Ishikawa (cell line): ENCODE measurements at regions not wholly inside any gene's neighbourhood (a gene's known extent, or its start where the extent isn't known, plus 50 kb on each side); places are given as distances from the start of the nearest gene placed in this dataset.

ENCODE experiments used
- CEBPB ChIP-seq: IDR thresholded peaks from 2 replicates; pipeline ENCODE4 v1.6.1; 2012
- CREB1 ChIP-seq: IDR thresholded peaks from 2 replicates; pipeline ENCODE4 v1.6.1; 2012; ENCODE audit warnings: low read depth
- EGR1 ChIP-seq: IDR thresholded peaks from 2 replicates; pipeline ENCODE4 v1.6.1; 2012
- EP300 ChIP-seq: IDR thresholded peaks from 2 replicates; pipeline ENCODE4 v1.6.1; 2012; ENCODE audit warnings: borderline replicate concordance
- FOXM1 ChIP-seq: IDR thresholded peaks from 2 replicates; pipeline ENCODE4 v1.6.1; 2012; ENCODE audit warnings: low read depth, borderline replicate concordance
- MAX ChIP-seq: IDR thresholded peaks from 2 replicates; pipeline ENCODE4 v1.6.1; 2012
- NFIC ChIP-seq: IDR thresholded peaks from 2 replicates; pipeline ENCODE4 v1.6.1; 2012
- RAD21 ChIP-seq: IDR thresholded peaks from 2 replicates; pipeline ENCODE4 v1.6.1; 2012; ENCODE audit warnings: low read depth
- TAF1 ChIP-seq: IDR thresholded peaks from 2 replicates; pipeline ENCODE4 v1.6.1; 2012; ENCODE audit warnings: low read depth, mild to moderate bottlenecking
- TCF12 ChIP-seq: IDR thresholded peaks from 2 replicates; pipeline ENCODE4 v1.6.1; 2012; ENCODE audit warnings: low read depth
- TEAD4 ChIP-seq: IDR thresholded peaks from 2 replicates; pipeline ENCODE4 v1.6.1; 2012
- YY1 ChIP-seq: IDR thresholded peaks from 2 replicates; pipeline ENCODE4 v1.6.1; 2012; ENCODE audit warnings: low read depth
- ZBTB7A ChIP-seq: IDR thresholded peaks from 2 replicates; pipeline ENCODE4 v1.6.1; 2012; ENCODE audit warnings: low read depth
- TF ChIP-seq, protein P1 (sequence below): IDR thresholded peaks from 2 replicates; pipeline ENCODE4 v1.6.1; 2012
- TF ChIP-seq, protein P2 (sequence below): IDR thresholded peaks from 2 replicates; pipeline ENCODE4 v1.6.1; 2012; ENCODE audit warnings: low read depth, mild to moderate bottlenecking

DNA sequence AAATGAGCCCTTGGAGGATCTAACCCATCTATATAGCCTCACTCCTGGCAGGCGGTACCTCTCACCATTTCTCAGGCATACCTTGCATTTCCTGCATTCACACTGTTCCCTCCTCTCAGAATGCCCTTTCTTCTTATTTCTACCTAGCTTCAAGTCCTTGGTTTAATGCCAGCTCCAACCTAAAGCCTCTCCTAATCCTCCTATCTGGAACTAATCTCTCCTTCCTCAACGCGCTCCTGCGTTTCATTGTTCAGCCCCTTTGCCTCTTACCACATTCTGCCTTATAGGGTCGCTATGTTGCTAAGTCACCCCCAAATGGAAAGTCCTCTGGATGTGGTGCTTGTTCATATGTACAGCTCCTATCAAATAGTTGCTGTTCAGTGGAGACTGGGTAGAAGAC, 288.5 kb upstream of the TUT7 start:
- TF ChIP-seq, protein P1, sequence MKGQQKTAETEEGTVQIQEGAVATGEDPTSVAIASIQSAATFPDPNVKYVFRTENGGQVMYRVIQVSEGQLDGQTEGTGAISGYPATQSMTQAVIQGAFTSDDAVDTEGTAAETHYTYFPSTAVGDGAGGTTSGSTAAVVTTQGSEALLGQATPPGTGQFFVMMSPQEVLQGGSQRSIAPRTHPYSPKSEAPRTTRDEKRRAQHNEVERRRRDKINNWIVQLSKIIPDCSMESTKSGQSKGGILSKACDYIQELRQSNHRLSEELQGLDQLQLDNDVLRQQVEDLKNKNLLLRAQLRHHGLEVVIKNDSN: no peak
- no peak for TF ChIP-seq NFIC
- TF ChIP-seq RAD21: no peak
- TF ChIP-seq TAF1: no peak
- no peak for TF ChIP-seq FOXM1
- TF ChIP-seq ZBTB7A: no peak
- no peak for TF ChIP-seq EGR1
- no peak for TF ChIP-seq CEBPB
- no peak for TF ChIP-seq TCF12
- TF ChIP-seq TEAD4: no peak
- no peak for TF ChIP-seq YY1
- TF ChIP-seq, protein P2, sequence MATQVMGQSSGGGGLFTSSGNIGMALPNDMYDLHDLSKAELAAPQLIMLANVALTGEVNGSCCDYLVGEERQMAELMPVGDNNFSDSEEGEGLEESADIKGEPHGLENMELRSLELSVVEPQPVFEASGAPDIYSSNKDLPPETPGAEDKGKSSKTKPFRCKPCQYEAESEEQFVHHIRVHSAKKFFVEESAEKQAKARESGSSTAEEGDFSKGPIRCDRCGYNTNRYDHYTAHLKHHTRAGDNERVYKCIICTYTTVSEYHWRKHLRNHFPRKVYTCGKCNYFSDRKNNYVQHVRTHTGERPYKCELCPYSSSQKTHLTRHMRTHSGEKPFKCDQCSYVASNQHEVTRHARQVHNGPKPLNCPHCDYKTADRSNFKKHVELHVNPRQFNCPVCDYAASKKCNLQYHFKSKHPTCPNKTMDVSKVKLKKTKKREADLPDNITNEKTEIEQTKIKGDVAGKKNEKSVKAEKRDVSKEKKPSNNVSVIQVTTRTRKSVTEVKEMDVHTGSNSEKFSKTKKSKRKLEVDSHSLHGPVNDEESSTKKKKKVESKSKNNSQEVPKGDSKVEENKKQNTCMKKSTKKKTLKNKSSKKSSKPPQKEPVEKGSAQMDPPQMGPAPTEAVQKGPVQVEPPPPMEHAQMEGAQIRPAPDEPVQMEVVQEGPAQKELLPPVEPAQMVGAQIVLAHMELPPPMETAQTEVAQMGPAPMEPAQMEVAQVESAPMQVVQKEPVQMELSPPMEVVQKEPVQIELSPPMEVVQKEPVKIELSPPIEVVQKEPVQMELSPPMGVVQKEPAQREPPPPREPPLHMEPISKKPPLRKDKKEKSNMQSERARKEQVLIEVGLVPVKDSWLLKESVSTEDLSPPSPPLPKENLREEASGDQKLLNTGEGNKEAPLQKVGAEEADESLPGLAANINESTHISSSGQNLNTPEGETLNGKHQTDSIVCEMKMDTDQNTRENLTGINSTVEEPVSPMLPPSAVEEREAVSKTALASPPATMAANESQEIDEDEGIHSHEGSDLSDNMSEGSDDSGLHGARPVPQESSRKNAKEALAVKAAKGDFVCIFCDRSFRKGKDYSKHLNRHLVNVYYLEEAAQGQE: no peak
- no peak for TF ChIP-seq MAX
- TF ChIP-seq CREB1: no peak
- no peak for TF ChIP-seq EP300

DNA sequence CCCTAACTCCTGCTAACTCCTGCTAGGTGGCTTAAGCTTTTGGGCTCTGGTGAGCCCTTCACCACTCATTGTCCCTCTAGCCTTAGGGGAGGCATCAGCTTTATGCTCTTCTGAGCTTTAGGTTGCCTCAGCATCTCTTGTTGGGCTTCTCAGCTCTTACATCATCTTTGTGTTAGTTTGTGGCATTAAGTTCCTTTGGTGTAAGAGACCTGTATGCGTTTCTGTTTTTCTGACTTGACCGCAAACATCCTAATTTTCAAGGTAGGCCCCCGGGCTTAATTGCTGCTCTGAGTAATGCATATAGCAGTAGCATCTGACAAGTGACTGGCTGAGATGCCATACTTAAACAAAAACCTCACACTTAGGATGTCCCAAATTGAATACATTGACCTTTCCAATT, 287.8 kb upstream of the TUT7 start:
- no peak for TF ChIP-seq FOXM1
- no peak for TF ChIP-seq CEBPB
- TF ChIP-seq TAF1: no peak
- TF ChIP-seq YY1: no peak
- no peak for TF ChIP-seq EGR1
- no peak for TF ChIP-seq CREB1
- no peak for TF ChIP-seq RAD21

GRCh38 chr9:86639899-86640379, 285.7 kb upstream of the TUT7 start:
- TF ChIP-seq, protein P2: no peak
- TF ChIP-seq FOXM1 (no peak), NFIC (no peak), TEAD4 (no peak)

DNA sequence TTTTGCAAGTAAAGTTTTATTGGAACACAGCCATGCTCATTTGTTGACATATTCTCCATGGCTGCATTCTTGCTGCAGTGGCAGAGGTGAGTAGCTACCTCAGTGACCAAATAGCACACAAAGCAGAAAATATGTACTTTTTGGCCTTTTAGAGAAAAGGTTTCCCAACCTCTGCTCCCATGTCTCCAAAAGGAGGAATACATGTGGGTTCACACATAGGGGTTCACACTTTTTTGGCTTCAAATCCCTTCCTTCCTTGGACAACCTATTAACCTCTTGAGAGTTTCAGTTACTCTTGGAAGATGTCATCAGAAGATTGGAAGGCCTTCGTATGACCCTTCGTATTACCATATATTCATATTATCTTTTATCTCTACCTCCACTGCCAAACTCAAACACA, 285.1 kb upstream of the TUT7 start:
- TF ChIP-seq TAF1 (no peak), MAX (no peak)

- TF ChIP-seq RAD21 (no peak), TCF12 (no peak), MAX (no peak)
Measured at GRCh38 chr9:86638109-86638508, 283.9 kb upstream of the TUT7 start.

GRCh38 chr9:86637515-86637914, 283.3 kb upstream of the TUT7 start:
- TF ChIP-seq TCF12: no peak
- peak; percentile 34; the same call in 1 of the 2 replicates for TF ChIP-seq RAD21

- TF ChIP-seq, protein P2: no peak
- no peak for TF ChIP-seq TAF1
- no peak for TF ChIP-seq FOXM1
- no peak for TF ChIP-seq TCF12
- TF ChIP-seq YY1: no peak
- TF ChIP-seq ZBTB7A: no peak
- no peak for TF ChIP-seq CEBPB
- TF ChIP-seq RAD21: no peak
- TF ChIP-seq EGR1: no peak
- no peak for TF ChIP-seq CREB1
- TF ChIP-seq TEAD4: no peak
- no peak for TF ChIP-seq MAX
- no peak for TF ChIP-seq NFIC
- no peak for TF ChIP-seq EP300
- TF ChIP-seq, protein P1: no peak
Measured at GRCh38 chr9:86636519-86636918, 282.3 kb upstream of the TUT7 start.
